GM04503 (cell line): ENCODE measurements at regions not wholly inside any gene's neighbourhood (a gene's known extent, or its start where the extent isn't known, plus 50 kb on each side); places are given as distances from the start of the nearest gene placed in this dataset.
"Not testable (repeated sequence)": the region's sequence is repeated elsewhere in the genome, so short reads cannot be mapped to it uniquely, and the experiment has no call there.

ENCODE experiments used
- DNase-seq: peaks from one replicate; pipeline ENCODE4 v3.0.0-alpha.2; 2012; ENCODE audit warnings: low read depth

- no peak for DNase-seq
Measured at GRCh38 chr9:124084087-124084486, 72.5 kb downstream of the LHX2 start.

GRCh38 chr9:124087226-124087625, 75.7 kb downstream of the LHX2 start:
- no peak for DNase-seq

- DNase-seq = no peak
Measured at GRCh38 chr9:124088476-124088837, 76.9 kb downstream of the LHX2 start.

GRCh38 chr9:124089631-124090488, 78.3 kb downstream of the LHX2 start:
- not testable (repeated sequence) for DNase-seq

- DNase-seq = no peak
Measured at GRCh38 chr9:124098141-124098905, 86.8 kb downstream of the LHX2 start.

GRCh38 chr9:124099860-124100259, 88.3 kb downstream of the LHX2 start:
- no peak for DNase-seq

GRCh38 chr9:124101215-124101968, 89.8 kb downstream of the LHX2 start:
- no peak for DNase-seq

- no peak for DNase-seq
Measured at GRCh38 chr9:124101969-124102345, 90.4 kb downstream of the LHX2 start.

GRCh38 chr9:124102363-124102762, 90.8 kb downstream of the LHX2 start:
- no peak for DNase-seq

GRCh38 chr9:124105266-124105665, 93.7 kb downstream of the LHX2 start:
- DNase-seq = no peak

GRCh38 chr9:124108216-124108615, 96.6 kb downstream of the LHX2 start:
- DNase-seq = no peak

GRCh38 chr9:124110307-124110915, 98.8 kb downstream of the LHX2 start:
- DNase-seq = no peak

GRCh38 chr9:124116683-124117363, 105.3 kb downstream of the LHX2 start:
- no peak for DNase-seq

- no peak for DNase-seq
Measured at GRCh38 chr9:124118894-124119293, 107.3 kb downstream of the LHX2 start.

GRCh38 chr9:124120272-124120671, 108.7 kb downstream of the LHX2 start:
- no peak for DNase-seq

GRCh38 chr9:124121725-124122124, 110.2 kb downstream of the LHX2 start:
- DNase-seq = no peak

- DNase-seq = no peak
Measured at GRCh38 chr9:124122321-124122720, 110.8 kb downstream of the LHX2 start.

- DNase-seq = peak; percentile 29
Measured at GRCh38 chr9:124122813-124123462, 111.4 kb downstream of the LHX2 start.

- not testable (repeated sequence) for DNase-seq
Measured at GRCh38 chr9:124123621-124124020, 112.1 kb downstream of the LHX2 start.

- no peak for DNase-seq
Measured at GRCh38 chr9:124124729-124125650, 113.4 kb downstream of the LHX2 start.
